ENCODE measurements at regions not wholly inside any gene's neighbourhood (a gene's known extent, or its start where the extent isn't known, plus 50 kb on each side); places are given as distances from the start of the nearest gene placed in this dataset.
"Not testable (repeated sequence)": the region's sequence is repeated elsewhere in the genome, so short reads cannot be mapped to it uniquely, and the experiment has no call there.

DNA sequence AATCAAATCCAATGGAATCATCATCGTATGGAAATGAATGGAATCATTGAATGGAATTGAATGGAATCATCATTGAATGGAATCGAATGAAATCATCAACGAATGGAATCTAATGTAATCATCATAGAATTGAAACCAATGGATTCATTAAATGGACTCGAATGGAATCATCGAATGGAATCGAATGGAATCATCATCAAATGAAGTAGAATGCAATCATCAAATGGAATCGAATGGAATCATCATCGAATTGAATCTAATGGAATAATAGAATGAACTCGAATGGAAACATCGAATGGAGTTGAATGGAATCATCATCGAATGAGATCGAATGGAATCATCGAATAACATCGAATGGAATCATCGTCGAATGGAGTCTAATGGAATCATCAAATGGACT lies 232.8 kb downstream of the SHCBP1 start:
- DNase-seq (ENCODE audit: low read depth in 3 of 3): not testable (repeated sequence)

DNA sequence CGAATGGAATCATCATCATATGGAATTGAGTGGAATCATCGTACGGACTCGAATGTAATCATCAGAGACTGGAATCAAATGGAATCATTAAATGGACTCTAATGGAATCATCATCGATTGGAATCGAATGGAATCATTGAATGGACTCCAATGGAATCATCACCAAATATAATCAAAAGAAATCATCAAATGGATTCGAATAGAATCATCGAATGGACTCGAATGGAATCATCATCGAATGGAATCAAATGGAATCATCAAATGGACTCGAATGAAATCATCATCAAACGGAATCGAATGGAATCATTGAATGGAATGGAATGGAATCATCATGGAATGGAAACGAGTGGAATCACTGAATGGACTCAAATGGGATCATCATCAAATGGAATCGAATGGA lies 233.5 kb downstream of the SHCBP1 start:
- peak in 2 of 3 experiments; percentile 47 to 60 for DNase-seq (ENCODE audit: low read depth in 3 of 3)

DNA sequence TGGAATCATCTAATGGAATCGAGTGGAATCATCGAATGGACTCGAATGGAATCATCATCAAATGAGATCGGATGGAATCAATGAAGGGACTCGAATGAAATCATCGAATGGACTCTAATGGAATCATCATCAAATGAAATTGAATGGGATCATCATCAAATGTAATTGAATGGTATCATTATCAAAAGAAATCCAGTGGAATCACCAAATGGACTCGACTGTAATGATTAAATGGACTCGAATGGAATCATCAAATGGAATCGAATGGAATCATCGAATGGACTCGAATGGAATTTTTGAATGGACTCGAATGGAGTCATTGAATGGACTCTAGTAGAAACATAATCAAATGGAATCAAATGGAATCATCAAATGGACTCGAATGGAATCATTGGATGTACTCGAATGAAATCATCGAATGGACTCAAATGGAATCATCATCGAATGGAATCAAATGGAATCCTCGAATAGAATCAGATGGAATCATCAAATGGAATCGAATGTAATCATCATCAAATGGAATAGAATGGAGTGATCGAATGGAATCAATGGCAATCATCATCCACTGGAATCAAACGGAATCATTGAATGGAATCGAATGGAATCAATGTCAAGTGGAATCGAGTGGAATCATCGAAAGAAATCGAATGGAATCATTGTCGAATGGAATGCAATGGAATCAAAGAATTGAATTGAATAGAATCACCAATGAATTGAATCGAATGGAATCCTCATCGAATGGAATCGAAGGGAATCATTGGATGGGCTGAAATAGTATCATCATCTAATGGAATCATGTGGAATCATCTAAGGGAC lies 234.2 kb downstream of the SHCBP1 start:
- DNase-seq (ENCODE audit: low read depth in 3 of 3): peak in 1 of 3 experiments; percentile 45

DNA sequence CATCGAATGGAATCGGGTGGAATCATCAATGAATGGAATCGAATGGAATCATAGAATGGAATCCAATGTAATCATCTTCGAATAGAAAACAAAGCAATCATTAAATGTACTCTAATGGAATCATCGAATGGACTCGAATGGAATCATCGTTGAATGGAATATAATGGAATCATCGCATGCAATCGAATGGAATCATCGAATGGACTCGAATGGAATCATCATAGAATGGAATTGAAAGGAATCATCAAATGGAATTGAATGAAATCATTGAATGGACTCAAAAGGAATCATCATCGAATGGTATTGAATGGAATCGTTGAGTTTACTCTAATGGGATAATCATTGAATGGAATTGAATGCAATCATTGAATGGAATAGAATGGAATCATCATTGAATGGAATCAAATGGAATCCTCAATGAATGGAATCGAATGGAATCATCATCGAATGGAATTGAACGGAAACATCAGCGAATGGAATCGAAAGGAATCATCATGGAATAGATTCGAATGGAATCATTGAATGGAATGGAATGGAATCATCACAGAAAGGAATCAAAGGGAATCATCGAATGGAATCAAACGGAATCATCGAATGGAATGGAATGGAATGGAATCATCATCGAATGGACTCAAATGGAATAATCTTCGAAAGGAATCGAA lies 234.9 kb downstream of the SHCBP1 start:
- DNase-seq (ENCODE audit: low read depth in 3 of 3): not testable (repeated sequence)

DNA sequence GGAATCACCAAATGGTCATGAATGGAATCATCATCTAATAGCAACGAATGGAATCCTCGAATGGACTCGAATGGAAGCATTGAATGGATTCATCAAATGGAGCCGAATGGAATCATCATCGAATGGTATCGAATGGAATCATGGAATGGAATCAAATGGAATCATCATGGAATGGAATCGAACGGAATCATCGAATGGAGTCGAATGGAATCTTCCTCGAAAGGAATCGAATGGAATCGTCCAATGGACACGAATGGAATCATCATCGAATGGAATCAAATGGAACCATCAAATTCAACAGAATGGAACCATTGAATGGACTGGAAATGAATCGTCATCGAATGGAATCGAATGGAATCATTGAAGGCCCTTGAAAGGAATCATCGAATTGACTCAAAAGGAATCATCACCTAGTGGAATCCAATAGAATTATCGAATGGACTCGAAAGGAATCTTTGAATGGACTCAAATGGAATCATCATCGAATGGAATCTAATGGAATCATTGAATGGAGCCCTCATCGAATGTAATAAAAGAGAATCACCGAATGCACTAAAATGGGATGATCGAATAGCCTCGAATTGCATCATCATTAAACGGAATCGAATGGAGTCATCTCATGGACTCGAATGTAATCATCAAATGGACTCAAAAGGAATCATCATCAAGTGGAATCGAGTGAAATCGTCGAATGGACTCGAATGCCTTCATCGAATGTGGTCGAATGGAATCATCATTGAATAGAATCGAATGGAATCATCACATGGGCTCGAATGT lies 236.7 kb downstream of the SHCBP1 start:
- not testable (repeated sequence) for DNase-seq (ENCODE audit: low read depth in 3 of 3)

DNA sequence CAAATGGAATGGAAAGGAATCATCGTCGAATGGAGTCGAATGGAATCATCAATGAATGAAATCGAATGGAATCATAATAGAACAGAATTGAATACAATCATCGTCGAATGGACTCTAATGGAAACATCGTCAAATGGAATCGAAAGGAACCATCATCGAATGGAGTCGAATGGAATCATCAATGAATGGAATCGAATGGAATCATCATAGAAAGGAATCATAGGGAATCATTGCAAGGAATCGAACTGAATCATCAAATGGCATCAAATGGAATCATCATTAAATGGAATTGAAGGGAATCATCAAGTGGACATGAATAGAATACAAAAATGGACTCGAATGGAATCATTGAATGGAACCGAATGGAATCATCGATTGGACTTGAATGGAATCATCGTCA lies 237.6 kb downstream of the SHCBP1 start:
- DNase-seq (ENCODE audit: low read depth in 3 of 3): not testable (repeated sequence)

DNA sequence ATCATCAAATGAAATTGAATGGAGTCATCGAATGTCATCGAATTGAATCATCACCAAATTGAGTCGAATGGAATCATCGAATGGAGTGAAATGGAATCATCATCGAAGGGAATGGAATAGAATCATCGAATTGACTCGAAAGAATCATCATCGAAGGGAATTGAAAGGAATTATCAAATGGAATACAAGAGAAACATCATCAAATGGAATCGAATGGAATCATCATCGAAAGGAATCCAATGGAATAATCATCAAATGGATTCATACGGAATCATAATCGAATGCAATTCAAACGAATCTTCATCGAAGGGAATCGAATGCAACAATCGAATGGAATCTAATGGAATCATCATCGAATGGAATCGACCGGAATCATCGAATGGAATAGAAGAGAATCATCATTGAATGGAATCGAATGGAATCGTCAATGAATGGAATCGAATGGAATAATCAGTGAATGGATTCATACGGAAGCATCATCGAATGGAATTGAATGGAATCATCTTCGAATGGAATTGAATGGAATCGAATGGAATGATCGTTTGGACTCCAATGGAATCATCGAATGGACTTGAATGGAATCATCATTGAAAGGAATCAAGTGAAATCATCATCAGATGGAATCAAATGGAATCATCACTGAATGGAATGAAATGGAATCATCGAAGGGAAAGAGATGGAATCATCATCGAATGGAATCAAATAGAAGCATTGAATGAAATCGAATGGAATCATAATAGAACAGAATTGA lies 238.2 kb downstream of the SHCBP1 start:
- not testable (repeated sequence) for DNase-seq (ENCODE audit: low read depth in 3 of 3)

DNA sequence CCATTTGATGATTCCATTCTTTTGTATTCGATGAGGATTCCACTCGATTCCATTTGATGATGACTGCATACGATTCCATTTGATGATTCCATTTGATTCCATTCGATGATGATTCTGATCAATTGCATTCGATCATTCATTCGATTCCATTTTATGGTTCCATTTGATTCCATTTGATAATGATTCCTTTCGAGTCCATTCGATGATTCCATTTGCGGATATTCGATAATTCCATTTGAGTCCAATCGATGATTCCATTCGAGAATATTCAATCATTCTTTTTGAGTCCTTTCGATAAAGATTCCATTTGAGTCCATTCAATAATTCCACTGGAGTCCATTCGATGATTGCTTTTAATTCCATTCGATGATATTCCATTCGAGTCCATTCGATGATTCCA lies 239.1 kb downstream of the SHCBP1 start:
- not testable (repeated sequence) for DNase-seq (ENCODE audit: low read depth in 3 of 3)

DNA sequence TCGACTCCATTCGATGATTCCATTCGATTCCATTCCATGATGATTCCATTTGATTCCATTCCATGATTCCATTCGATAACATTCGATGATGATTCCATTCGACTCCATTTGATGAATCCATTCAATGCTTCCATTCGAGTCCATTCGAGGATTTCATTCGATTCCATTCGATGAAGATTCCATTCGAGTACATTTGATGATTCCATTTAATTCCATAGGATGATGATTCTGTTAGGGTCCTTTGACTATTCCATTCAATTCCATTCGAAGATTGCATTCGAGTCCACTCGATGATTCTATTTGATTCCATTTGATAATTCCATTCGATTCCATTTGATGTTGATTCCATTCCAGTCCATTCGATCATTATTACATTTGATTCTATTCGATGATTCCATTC lies 239.8 kb downstream of the SHCBP1 start:
- DNase-seq (ENCODE audit: low read depth in 3 of 3): not testable (repeated sequence)

Data from stimulated activated CD4-positive, alpha-beta T cell treated with anti-CD3 and anti-CD28 coated beads, TNF-alpha, amount 100 ng/mL, for 4 hours (primary cell).